ENCODE measurements at regions not wholly inside any gene's neighbourhood (a gene's known extent, or its start where the extent isn't known, plus 50 kb on each side); places are given as distances from the start of the nearest gene placed in this dataset.

DNA sequence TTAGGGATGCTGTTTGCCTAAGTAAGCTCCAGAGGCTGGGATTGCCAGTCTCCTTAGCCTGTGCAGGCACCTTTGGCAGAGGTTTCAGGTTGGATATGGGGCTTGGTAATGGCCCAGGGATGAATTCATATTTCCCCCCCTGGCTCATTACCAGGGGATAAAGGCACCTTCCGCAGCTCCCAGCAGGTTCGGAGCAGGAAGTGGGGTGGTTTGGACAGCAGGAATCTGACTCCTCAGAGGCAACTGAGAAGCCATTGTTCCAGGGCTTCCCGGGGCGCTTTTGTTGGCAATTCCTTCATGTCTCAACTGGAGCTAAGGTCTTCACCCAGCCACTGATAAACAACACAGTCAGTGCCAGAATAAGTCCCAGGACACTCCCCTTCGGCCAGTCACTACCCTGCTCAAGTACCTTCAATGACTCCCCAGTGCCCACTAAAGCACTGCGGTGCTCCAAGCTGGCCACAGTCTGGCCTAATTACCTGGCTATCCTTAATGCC is 85.3 kb upstream of the SLC6A6 start:
- TF ChIP-seq, protein P1, sequence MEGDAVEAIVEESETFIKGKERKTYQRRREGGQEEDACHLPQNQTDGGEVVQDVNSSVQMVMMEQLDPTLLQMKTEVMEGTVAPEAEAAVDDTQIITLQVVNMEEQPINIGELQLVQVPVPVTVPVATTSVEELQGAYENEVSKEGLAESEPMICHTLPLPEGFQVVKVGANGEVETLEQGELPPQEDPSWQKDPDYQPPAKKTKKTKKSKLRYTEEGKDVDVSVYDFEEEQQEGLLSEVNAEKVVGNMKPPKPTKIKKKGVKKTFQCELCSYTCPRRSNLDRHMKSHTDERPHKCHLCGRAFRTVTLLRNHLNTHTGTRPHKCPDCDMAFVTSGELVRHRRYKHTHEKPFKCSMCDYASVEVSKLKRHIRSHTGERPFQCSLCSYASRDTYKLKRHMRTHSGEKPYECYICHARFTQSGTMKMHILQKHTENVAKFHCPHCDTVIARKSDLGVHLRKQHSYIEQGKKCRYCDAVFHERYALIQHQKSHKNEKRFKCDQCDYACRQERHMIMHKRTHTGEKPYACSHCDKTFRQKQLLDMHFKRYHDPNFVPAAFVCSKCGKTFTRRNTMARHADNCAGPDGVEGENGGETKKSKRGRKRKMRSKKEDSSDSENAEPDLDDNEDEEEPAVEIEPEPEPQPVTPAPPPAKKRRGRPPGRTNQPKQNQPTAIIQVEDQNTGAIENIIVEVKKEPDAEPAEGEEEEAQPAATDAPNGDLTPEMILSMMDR (conservative IDR thresholded peaks at IDR 0.05; ENCODE audit: low read depth, low read length): no peak
- H3K4me3 ChIP-seq (ENCODE audit: low read depth, low read length): no peak overlapping the region
- no peak for DNase-seq (ENCODE audit: low read depth)

DNA sequence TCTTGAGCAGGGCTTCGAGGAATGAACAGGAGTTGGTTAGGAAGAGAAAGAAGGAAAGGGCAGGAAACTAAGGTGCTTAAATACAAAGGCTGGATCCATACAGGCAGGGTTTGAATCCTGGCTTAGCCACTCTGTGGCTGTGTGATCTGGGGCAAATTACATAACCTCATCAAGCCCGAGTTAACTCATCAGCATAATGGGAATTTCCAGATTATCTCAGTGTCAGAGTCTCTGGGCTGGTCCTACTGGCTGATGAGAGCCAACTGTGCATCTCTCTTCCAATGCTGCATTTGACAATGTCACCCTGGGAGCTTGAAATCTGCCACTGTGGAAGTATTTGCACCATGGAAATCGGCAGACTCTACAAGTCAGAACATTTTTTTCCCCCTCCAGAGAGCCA is 83.8 kb upstream of the SLC6A6 start:
- H3K4me3 ChIP-seq (ENCODE audit: low read depth, low read length): no peak overlapping the region
- DNase-seq (ENCODE audit: low read depth): no peak
- TF ChIP-seq, protein P1 (conservative IDR thresholded peaks at IDR 0.05; ENCODE audit: low read depth, low read length): no peak

DNA sequence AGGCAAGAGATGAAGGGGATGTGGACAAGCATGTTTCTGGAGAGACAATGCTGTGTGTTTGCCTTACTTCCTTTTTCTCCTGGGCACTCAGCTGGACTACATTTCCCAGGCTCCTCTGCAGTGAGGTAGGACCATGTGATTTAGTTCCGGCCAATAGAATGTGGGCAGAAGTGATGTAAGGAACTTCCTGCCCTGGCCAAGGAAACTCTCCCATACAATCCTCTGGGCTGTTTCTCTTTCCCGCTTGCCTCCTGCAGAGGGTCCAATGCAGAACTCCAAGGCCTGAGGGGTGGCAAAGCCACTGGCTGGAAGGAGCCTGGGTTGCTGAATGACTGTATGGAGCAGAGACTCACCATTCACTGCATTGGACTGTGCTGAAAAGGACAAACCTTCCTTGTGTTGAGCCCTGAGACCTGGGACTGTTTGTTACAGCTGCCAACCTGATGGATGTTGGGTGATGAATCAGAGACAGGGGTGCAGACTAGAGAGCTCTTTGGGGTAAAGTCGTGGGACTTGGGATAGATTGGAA is 82.7 kb upstream of the SLC6A6 start:
- DNase-seq (ENCODE audit: low read depth): peak; percentile 80
- H3K4me3 ChIP-seq (ENCODE audit: low read depth, low read length): no peak overlapping the region
- TF ChIP-seq, protein P1 (conservative IDR thresholded peaks at IDR 0.05; ENCODE audit: low read depth, low read length): no peak

DNA sequence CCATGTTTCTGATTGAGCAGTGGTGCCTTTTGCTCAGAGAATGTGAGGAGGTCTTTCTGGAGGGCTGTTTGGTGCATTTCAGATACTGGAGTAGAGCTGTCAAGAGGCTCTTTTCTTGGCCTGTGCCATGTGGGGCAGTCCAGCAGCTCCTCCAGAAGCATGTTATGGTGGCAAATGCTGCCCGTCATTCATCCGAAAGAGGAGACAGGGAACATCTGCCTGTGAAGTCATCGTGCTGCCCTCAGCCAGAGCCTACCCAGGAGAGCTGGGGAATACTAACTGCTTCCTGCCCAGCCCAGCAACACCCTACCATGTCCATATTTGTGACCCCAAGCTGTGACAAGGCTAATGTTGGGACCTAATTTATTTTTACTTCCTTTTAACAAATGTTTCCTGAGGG is 82.2 kb upstream of the SLC6A6 start:
- H3K4me3 ChIP-seq (ENCODE audit: low read depth, low read length): no peak overlapping the region
- TF ChIP-seq, protein P1 (conservative IDR thresholded peaks at IDR 0.05; ENCODE audit: low read depth, low read length): no peak
- no peak for DNase-seq (ENCODE audit: low read depth)

DNA sequence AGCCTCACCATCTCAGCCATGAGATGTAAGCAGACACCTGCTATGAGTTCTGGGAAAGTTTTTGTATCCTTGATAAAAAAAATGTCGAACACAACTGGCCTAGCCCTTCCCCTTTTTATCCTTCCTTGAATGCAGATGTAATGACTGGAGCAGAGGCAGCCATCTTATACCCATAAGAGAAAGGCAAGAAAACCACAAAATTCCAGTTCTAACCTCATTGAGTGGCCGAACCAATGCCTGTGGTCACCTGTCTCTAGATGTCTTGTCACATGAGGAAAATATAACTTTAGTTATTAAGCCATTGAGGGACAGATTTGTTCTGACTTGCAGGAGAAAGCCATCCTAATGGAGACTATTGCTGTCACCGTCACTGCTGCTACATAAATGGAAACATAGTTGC is 80.4 kb upstream of the SLC6A6 start:
- H3K4me3 ChIP-seq (ENCODE audit: low read depth, low read length): no peak overlapping the region
- TF ChIP-seq, protein P1 (conservative IDR thresholded peaks at IDR 0.05; ENCODE audit: low read depth, low read length): no peak
- DNase-seq (ENCODE audit: low read depth): no peak

DNA sequence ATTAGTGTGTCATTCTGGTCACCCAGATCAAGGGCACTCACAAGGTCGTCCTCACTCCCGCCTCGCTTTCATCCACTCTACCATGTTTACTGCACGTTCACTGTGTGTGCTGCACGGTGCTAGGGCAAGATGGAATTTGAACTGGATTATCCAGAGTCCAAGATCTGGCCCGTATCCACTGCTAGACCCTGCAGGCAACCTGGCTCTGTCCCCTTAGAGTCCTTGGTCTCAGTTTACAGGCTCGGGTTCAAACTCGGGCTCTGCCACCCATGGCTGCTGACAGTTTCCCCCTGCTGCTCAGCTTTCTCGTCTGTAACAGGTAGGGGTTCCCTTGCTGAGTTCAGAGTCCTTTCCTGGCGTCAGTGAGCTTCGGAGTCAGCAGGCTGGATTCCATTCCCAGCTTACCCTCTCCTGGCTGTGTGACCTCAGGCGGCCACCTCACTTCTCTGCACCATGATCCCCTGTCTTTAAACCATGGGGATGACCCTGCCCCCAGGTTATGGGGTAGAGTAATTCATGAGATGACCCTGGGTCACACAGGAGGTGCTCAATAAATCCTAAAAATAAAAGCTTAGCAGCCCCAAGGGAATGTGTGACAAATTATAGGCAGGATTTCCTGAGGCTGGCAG is 79.6 kb upstream of the SLC6A6 start:
- no peak for DNase-seq (ENCODE audit: low read depth)
- H3K4me3 ChIP-seq (ENCODE audit: low read depth, low read length): no peak overlapping the region
- TF ChIP-seq, protein P1 (conservative IDR thresholded peaks at IDR 0.05; ENCODE audit: low read depth, low read length): no peak
